HG03135 (cell line): ENCODE measurements at regions not wholly inside any gene's neighbourhood (a gene's known extent, or its start where the extent isn't known, plus 50 kb on each side); places are given as distances from the start of the nearest gene placed in this dataset.
"Not testable (repeated sequence)": the region's sequence is repeated elsewhere in the genome, so short reads cannot be mapped to it uniquely, and the experiment has no call there.

Source experiments
- ATAC-seq: cut with Tn5 transposase; IDR thresholded peaks from one replicate; pipeline ENCODE4 v1.9.1; 2021; ENCODE audit warnings: mild to moderate bottlenecking, moderate library complexity; ENCODE audit not compliant: unreplicated experiment

- ATAC-seq: no peak
Measured at GRCh38 chr5:57429513-57430120, 53.0 kb downstream of the ACTBL2 start.

- ATAC-seq: not testable (repeated sequence)
Measured at GRCh38 chr5:57429021-57429420, 53.6 kb downstream of the ACTBL2 start.

- ATAC-seq: no peak
Measured at GRCh38 chr5:57422993-57423392, 59.6 kb downstream of the ACTBL2 start.

GRCh38 chr5:57422341-57422740 is 60.3 kb downstream of the ACTBL2 start:
- ATAC-seq: no peak

- ATAC-seq: no peak
Measured at GRCh38 chr5:57420801-57421200, 61.8 kb downstream of the ACTBL2 start.

GRCh38 chr5:57417971-57418370 is 64.6 kb downstream of the ACTBL2 start:
- no peak for ATAC-seq

- no peak for ATAC-seq
Measured at GRCh38 chr5:57417320-57417719, 65.3 kb downstream of the ACTBL2 start.

- ATAC-seq: no peak
Measured at GRCh38 chr5:57416278-57416994, 66.2 kb downstream of the ACTBL2 start.

- ATAC-seq: no peak
Measured at GRCh38 chr5:57414857-57415256, 67.8 kb downstream of the ACTBL2 start.

- ATAC-seq: no peak
Measured at GRCh38 chr5:57414191-57414590, 68.4 kb downstream of the ACTBL2 start.

GRCh38 chr5:57413145-57413544 is 69.5 kb downstream of the ACTBL2 start:
- no peak for ATAC-seq

GRCh38 chr5:57412680-57413079 is 69.9 kb downstream of the ACTBL2 start:
- no peak for ATAC-seq

GRCh38 chr5:57411982-57412381 is 70.6 kb downstream of the ACTBL2 start:
- ATAC-seq: no peak

GRCh38 chr5:57410374-57411320 is 72.0 kb downstream of the ACTBL2 start:
- ATAC-seq: no peak

- no peak for ATAC-seq
Measured at GRCh38 chr5:57408714-57409113, 73.9 kb downstream of the ACTBL2 start.

- no peak for ATAC-seq
Measured at GRCh38 chr5:57408285-57408684, 74.3 kb downstream of the ACTBL2 start.

GRCh38 chr5:57407391-57407790 is 75.2 kb downstream of the ACTBL2 start:
- no peak for ATAC-seq

- ATAC-seq: no peak
Measured at GRCh38 chr5:57406641-57407040, 76.0 kb downstream of the ACTBL2 start.

- ATAC-seq: no peak
Measured at GRCh38 chr5:57405984-57406383, 76.6 kb downstream of the ACTBL2 start.

GRCh38 chr5:57402761-57403160 is 79.8 kb downstream of the ACTBL2 start:
- no peak for ATAC-seq

GRCh38 chr5:57402348-57402747 is 80.3 kb downstream of the ACTBL2 start:
- ATAC-seq: no peak
